ENCODE measurements at regions not wholly inside any gene's neighbourhood (a gene's known extent, or its start where the extent isn't known, plus 50 kb on each side); places are given as distances from the start of the nearest gene placed in this dataset.

GRCh38 chr9:103898550-103898949 lies 195.6 kb upstream of the SMC2 start (continued):
- TF ChIP-seq ZNF462 (CRISPR knock-in tag; IDR thresholded peaks at IDR 0.05) (no peak), REST (IDR thresholded peaks at IDR 0.05; ENCODE audit: unreplicated experiment) (no peak), NANOG (IDR thresholded peaks at IDR 0.05; ENCODE audit: borderline replicate concordance) (no peak)

- Histone ChIP-seq H2AFZ (no peak overlapping the region), H3K36me3 (ENCODE audit: insufficient read depth) (no peaks in the 10 kb centered on the region), H4K20me1 (replicated peaks; ENCODE audit: insufficient read depth) (no peaks in the 10 kb centered on the region), H3F3A (replicated peaks; ENCODE audit: low read depth) (no peaks in the 10 kb centered on the region), H3K9me2 (ENCODE audit: insufficient read depth) (no peaks in the 10 kb centered on the region), H3K4me3 (no peak overlapping the region), H3K27me3 (ENCODE audit: insufficient read depth) (no peaks in the 10 kb centered on the region), H3K79me2 (replicated peaks; ENCODE audit: insufficient read depth) (no peaks in the 10 kb centered on the region), H3K4me2 (no peak overlapping the region), H3K27ac (ENCODE audit: low read depth) (no peak overlapping the region), H3K4me1 (ENCODE audit: insufficient read depth) (no peaks in the 10 kb centered on the region)
- Mint-ChIP-seq H3K27ac (no peak overlapping the region), H3K9me3 (peaks cover 79% of the 10 kb centered on the region), H3K4me3 (no peak overlapping the region), H3K36me3 (ENCODE audit: low read depth) (peaks cover 14% of the 10 kb centered on the region; the same call in 2 of the 3 replicates), H3K27me3 (ENCODE audit: insufficient read depth, low read depth, poor library complexity) (no peaks in the 10 kb centered on the region), H3K4me1 (no peaks in the 10 kb centered on the region)
- no peak for DNase-seq (ENCODE audit: low spot score)
- no peak for ATAC-seq
- no peak for TF ChIP-seq ZNF331 (CRISPR knock-in tag; IDR thresholded peaks at IDR 0.05; ENCODE audit: low read depth)
- no peak for TF ChIP-seq CREB1 (CRISPR knock-in tag; IDR thresholded peaks at IDR 0.05; ENCODE audit: low read depth)
- TF ChIP-seq EZH2phosphoT487 (IDR thresholded peaks at IDR 0.05; ENCODE audit: unreplicated experiment): no peak
- TF ChIP-seq EZH2 (IDR thresholded peaks at IDR 0.05; ENCODE audit: low read depth, unreplicated experiment): no peak
- TF ChIP-seq NANOG (IDR thresholded peaks at IDR 0.05; ENCODE audit: borderline replicate concordance): no peak
- no peak for TF ChIP-seq STAT1 (IDR thresholded peaks at IDR 0.05; ENCODE audit: unreplicated experiment)
- no peak for TF ChIP-seq CTCF (conservative IDR thresholded peaks at IDR 0.05; ENCODE audit: low read depth in 2 of 2)
- TF ChIP-seq REST (IDR thresholded peaks at IDR 0.05; ENCODE audit: unreplicated experiment): no peak
Observed at GRCh38 chr9:103899866-103900265, 194.2 kb upstream of the SMC2 start.
